ENCODE measurements at regions not wholly inside any gene's neighbourhood (a gene's known extent, or its start where the extent isn't known, plus 50 kb on each side); places are given as distances from the start of the nearest gene placed in this dataset.
A peak's percentile ranks its signal among the peaks of the same experiment; 100 is the strongest.

DNA sequence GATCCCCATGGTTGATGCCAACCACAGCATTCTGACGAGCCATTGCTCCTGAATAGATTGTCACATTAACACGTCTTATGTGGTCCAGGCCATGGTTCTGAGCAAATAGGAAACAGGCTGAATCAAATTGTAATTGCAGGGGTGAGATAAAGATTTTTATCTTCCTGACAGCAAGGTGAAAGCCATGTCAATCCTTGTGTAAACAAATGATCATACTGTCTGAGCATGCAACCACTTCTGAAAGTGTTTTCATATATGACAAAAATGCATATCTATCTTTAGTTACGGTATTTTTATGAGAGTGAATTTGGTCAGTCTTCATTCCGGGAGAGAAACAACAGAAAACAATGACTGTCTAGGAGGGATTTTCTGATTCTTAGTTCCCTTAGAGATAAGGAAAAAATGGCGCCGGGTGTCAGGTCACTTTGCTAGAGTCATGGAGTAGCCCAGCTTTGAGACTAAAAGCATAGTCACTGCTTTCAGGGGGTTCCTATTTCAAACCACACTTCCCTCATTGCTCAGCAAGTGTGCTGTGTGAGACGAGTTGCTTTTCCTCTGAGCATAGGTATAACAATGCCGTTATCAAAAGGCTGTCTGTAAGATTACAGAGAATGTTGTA is 958.9 kb downstream of the DCDC2C start:
- ATAC-seq (no peak), DNase-seq (ENCODE audit: low spot score) (no peak)
- Mint-ChIP-seq H3K27me3 (no peaks in the 10 kb centered on the region), H3K4me1 (ENCODE audit: low read depth in 2 of 2) (no peaks in the 10 kb centered on the region), H3K4me3 (no peak overlapping the region), H3K9me3 (peaks cover 6% of the 10 kb centered on the region), H3K36me3 (no peaks in the 10 kb centered on the region), H3K27ac (no peak overlapping the region)

DNA sequence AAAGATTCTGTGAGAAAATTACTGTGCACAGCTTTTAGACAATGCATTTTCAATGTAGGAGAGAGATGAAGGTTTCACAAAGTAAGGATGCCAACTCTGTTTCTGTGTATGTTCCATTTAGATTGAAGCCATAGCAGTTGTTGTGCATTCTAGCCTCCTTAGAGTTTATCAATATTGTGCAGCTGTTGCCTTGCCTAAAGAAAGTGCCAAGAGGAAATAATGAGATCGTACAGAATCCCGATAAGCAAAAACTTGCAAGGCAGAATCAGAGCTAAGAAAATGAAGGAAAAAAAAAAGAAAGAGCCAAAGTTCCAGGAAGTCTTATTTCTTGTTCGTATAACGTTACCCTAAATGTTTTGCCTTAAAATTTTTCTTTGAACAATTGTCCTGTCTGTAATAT is 965.0 kb downstream of the DCDC2C start:
- peaks cover 16% of the 10 kb centered on the region for H3K9me3 Mint-ChIP-seq
- H3K27ac Mint-ChIP-seq: no peak overlapping the region
- H3K4me3 Mint-ChIP-seq: no peak overlapping the region
- H3K27me3 Mint-ChIP-seq: no peaks in the 10 kb centered on the region
- H3K4me1 Mint-ChIP-seq (ENCODE audit: low read depth in 2 of 2): no peaks in the 10 kb centered on the region
- H3K36me3 Mint-ChIP-seq: peaks cover 5% of the 10 kb centered on the region
- ATAC-seq (no peak), DNase-seq (ENCODE audit: low spot score) (no peak)

DNA sequence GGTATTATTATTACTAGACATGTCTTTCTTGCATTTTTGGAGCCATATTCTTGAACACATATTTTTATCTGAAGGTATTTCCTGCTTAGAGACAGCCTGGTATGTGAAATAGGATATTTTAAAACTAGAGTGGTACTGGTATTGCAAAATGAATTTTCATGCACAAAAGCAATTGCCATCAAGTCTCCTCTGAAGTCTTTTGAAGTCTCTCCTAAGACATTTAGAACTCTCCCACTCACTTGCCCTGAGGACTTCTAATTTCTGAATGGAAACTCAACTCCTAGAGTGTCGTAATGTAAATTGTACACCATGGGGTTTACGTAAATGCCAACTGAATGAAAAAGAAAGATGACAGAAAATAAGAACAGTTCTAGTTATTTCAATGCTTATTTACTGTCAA is 967.0 kb downstream of the DCDC2C start:
- no peaks in the 10 kb centered on the region for H3K27me3 Mint-ChIP-seq
- no peak overlapping the region for H3K27ac Mint-ChIP-seq
- no peak for ATAC-seq
- DNase-seq (ENCODE audit: low spot score): no peak
- no peak overlapping the region for H3K4me3 Mint-ChIP-seq
- H3K4me1 Mint-ChIP-seq (ENCODE audit: low read depth in 2 of 2): no peaks in the 10 kb centered on the region
- H3K9me3 Mint-ChIP-seq: peaks cover 16% of the 10 kb centered on the region
- H3K36me3 Mint-ChIP-seq: peaks cover 5% of the 10 kb centered on the region

DNA sequence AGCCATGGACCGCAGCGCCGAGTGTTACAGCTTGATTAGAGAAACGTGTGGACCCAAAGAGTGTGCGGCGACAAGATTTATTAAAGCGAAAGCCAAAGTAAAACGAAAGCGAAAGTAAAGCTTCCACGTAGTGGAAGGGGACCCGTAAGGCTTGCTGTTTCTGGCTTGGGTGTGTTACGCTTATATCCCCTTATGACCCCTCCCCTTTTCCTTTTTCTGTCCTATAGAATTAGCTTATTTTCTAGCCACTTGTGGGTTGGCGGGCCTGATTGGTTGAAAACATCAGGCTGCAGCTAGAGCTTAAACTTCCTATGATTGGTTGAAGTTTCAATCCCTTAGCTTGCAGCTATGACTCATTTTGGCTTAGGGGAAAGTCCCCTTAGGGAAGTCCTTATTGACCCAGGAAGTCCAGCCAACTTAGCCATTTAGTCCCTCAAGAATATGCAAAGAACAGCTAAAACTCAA is 969.7 kb downstream of the DCDC2C start:
- no peak overlapping the region for H3K4me3 Mint-ChIP-seq

DNA sequence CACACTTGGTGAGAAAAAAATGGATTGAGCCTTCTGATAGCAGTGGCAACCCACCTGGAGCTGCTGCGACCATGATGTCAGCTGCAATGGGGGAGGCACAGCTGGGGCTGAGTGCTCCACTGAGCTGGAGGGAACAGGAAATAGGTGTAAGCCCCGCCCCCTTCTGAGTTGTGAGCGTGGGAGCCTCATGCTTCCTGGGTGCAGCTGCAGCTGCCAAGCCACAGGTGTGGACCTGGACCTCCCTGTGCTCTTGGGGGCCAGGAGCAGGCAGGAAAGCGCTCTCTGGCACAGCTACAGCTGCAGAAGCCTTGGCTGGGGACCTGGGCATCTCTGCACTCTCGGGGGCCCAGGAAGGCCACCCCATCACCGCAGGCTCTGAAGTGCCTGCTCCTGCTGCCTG is 970.6 kb downstream of the DCDC2C start:
- Mint-ChIP-seq H3K27ac (no peak overlapping the region), H3K36me3 (peaks cover 5% of the 10 kb centered on the region), H3K27me3 (no peaks in the 10 kb centered on the region), H3K9me3 (peaks cover 21% of the 10 kb centered on the region), H3K4me1 (ENCODE audit: low read depth in 2 of 2) (no peaks in the 10 kb centered on the region), H3K4me3 (no peak overlapping the region)
- ATAC-seq: peak in 1 of 2 donors; percentile 24
- DNase-seq (ENCODE audit: low spot score): no peak

More for the DNA sequence above, 969.7 kb downstream of the DCDC2C start:
- no peaks in the 10 kb centered on the region for H3K27me3 Mint-ChIP-seq
- H3K4me1 Mint-ChIP-seq (ENCODE audit: low read depth in 2 of 2): no peaks in the 10 kb centered on the region
- no peak overlapping the region for H3K27ac Mint-ChIP-seq
- peaks cover 5% of the 10 kb centered on the region for H3K36me3 Mint-ChIP-seq
- H3K9me3 Mint-ChIP-seq: peaks cover 16% of the 10 kb centered on the region
- DNase-seq (ENCODE audit: low spot score): no peak
- ATAC-seq: no peak

DNA sequence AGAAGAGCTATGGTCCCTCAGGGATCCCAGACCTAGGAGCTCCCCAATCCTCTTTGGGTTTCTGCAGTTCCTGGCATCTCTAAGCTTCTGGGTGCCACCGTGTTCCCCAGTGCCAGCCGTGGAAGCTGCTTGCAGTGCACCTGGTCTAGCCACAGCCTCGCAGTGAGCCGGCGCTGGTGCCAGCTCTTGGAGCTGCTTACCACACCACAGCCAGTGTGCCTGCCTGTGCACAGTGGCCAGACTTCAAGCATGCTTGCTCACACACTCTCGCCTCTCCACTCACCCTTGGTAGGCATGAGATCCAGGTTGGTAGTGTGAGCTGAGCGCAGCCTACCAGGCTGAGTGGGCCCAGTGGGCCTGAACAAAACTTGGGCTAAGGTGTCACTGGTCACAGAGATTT is 971.9 kb downstream of the DCDC2C start:
- Mint-ChIP-seq H3K27me3 (no peaks in the 10 kb centered on the region), H3K9me3 (peaks cover 28% of the 10 kb centered on the region), H3K4me3 (no peak overlapping the region), H3K4me1 (ENCODE audit: low read depth in 2 of 2) (no peaks in the 10 kb centered on the region), H3K36me3 (peaks cover 5% of the 10 kb centered on the region), H3K27ac (no peak overlapping the region)
- DNase-seq (ENCODE audit: low spot score) (no peak), ATAC-seq (peak in 1 of 2 donors; percentile 50)

DNA sequence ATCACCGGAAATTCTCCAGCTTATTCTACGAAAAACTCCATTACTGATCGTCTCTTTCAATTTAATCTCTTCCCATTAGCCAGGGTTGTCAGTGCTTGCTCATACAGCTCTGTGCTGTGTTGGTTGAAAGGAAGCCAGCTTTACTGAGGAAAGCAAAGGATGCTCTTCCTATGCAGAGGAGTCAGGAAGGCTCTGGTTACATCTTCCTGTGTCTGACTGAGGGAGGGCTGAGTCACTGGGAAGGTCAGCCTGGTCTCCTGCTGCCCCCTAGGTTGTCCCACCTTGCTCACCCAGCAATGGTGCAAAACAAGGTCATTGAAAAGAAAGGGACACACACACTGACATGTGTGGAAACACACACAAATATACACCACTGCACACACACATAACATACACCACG is 975.6 kb downstream of the DCDC2C start:
- H3K36me3 Mint-ChIP-seq: no peaks in the 10 kb centered on the region
- ATAC-seq (peak in 1 of 2 donors; percentile 6), DNase-seq (ENCODE audit: low spot score) (no peak)
- H3K4me3 Mint-ChIP-seq: no peak overlapping the region
- no peaks in the 10 kb centered on the region for H3K27me3 Mint-ChIP-seq
- H3K4me1 Mint-ChIP-seq (ENCODE audit: low read depth in 2 of 2): no peaks in the 10 kb centered on the region
- no peak overlapping the region for H3K27ac Mint-ChIP-seq
- H3K9me3 Mint-ChIP-seq: peaks cover 15% of the 10 kb centered on the region

DNA sequence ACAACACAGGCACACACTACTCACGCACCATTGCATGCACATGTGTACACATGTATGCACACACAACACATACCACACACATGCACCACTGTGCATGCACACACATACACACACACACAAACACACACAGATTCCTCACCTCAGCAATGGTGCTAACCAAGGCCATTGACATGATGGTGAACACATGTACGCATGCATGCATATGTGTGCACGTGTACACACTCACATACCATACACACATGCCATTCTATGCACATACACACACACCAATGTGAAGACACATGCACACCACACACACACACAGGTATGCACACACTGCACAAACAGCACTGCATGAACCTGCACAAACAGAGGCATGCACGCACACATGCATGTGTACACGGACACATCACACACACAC is 976.0 kb downstream of the DCDC2C start:
- no peak overlapping the region for H3K4me3 Mint-ChIP-seq
- H3K36me3 Mint-ChIP-seq: no peaks in the 10 kb centered on the region
- no peaks in the 10 kb centered on the region for H3K4me1 Mint-ChIP-seq (ENCODE audit: low read depth in 2 of 2)
- DNase-seq (ENCODE audit: low spot score) (no peak), ATAC-seq (no peak)
- peaks cover 15% of the 10 kb centered on the region for H3K9me3 Mint-ChIP-seq
- H3K27me3 Mint-ChIP-seq: no peaks in the 10 kb centered on the region
- H3K27ac Mint-ChIP-seq: no peak overlapping the region

DNA sequence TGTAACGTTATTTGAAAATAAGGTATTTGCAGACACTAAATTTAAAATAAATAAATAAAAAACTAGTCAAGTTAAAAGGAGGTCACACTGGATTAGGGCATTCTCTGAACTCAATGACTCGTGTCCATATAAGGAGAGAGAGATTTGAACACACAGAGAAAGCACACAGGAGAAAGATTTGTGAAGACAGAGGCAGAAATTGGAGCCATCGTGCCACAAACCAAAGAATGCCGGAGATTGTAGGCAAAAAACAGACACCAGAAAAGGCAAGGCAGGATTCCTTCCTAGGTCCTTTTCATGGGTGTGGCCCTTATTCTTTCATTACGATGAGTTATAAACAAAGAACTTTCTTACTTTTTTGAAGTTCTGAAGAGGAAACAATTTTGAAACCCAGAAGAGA is 981.5 kb downstream of the DCDC2C start:
- no peak overlapping the region for H3K27ac Mint-ChIP-seq
- no peak overlapping the region for H3K4me3 Mint-ChIP-seq
- H3K4me1 Mint-ChIP-seq (ENCODE audit: low read depth in 2 of 2): no peaks in the 10 kb centered on the region

DNA sequence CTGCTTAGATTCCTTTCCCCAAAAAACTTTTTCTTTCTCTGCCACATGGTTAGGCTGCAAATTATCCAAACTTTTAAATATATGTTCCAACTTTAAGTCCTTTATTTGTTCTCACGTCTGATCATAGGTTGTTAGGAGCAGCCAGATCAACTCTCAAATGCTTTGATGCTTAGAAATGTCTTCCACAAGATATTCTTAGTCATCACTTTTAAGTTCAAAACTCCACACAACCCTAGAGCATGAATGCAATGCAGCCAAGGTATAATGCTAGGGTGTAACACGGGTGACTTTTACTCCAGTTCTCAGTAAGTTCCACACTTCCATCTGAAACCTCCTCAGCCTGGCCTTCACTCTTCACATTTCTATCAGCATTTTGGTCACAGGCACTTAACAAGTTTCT is 987.5 kb downstream of the DCDC2C start:
- ATAC-seq: no peak
- Mint-ChIP-seq H3K4me3 (no peak overlapping the region), H3K4me1 (ENCODE audit: low read depth in 2 of 2) (no peaks in the 10 kb centered on the region), H3K27ac (no peak overlapping the region), H3K9me3 (peaks cover 24% of the 10 kb centered on the region), H3K27me3 (no peaks in the 10 kb centered on the region), H3K36me3 (no peaks in the 10 kb centered on the region)
- DNase-seq (ENCODE audit: low spot score): no peak

More for the DNA sequence above, 981.5 kb downstream of the DCDC2C start:
- DNase-seq (ENCODE audit: low spot score): no peak
- no peak for ATAC-seq
- no peaks in the 10 kb centered on the region for H3K27me3 Mint-ChIP-seq
- H3K9me3 Mint-ChIP-seq: peaks cover 3% of the 10 kb centered on the region
- H3K36me3 Mint-ChIP-seq: no peaks in the 10 kb centered on the region

DNA sequence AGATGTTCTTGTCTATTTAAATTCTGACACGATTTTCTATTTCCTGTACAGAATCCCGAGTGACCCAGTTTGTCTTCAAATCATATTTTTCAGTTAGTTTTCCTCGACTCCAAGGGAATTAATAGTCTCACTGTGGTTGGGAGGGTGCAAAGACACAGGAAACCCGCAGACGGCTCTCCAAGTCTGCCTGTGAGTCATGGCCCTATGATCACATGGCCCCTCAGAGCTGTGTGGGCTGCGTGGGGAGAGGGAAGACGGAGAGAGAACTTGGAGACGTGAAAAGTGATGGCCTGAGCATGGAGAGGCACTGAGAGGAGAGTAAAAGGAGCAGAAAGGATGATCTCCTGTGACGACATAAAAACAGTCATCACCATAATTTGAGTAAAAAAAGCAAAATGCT is 989.9 kb downstream of the DCDC2C start:
- no peaks in the 10 kb centered on the region for H3K27me3 Mint-ChIP-seq
- ATAC-seq: no peak
- no peaks in the 10 kb centered on the region for H3K4me1 Mint-ChIP-seq (ENCODE audit: low read depth in 2 of 2)
- no peak for DNase-seq (ENCODE audit: low spot score)
- H3K9me3 Mint-ChIP-seq: peaks cover 25% of the 10 kb centered on the region
- H3K4me3 Mint-ChIP-seq: no peak overlapping the region
- H3K36me3 Mint-ChIP-seq: peaks cover 5% of the 10 kb centered on the region
- no peak overlapping the region for H3K27ac Mint-ChIP-seq

DNA sequence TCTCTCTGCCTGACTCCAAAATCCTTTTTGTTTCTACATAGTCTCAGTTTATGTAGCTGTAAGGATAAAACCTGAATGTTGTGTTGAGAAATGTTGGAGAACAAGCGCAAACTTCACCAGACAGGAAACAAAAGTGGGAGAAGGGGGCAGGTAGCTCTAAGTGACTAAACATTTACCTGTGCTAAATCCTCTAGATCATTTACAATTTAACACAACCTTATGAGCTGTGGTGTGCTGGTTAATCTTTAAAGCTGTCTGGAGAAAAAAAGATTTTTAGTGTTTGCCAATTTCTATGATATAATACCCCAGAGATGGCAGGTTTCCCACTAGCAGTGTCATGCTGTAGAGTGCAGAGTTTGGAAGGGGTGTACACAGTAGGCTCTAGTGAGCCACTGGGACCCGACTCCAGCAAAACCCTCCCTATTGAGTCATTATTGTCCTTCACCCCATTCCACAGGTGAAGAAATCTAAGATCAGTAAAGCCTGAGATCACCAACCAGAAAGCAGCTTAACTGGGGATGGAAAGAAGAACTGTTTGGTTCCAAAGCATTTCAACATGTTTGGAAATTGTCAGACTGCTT is 992.0 kb downstream of the DCDC2C start:
- no peak for ATAC-seq
- Mint-ChIP-seq H3K4me1 (ENCODE audit: low read depth in 2 of 2) (no peaks in the 10 kb centered on the region), H3K36me3 (peaks cover 5% of the 10 kb centered on the region), H3K9me3 (peaks cover 29% of the 10 kb centered on the region), H3K27ac (no peak overlapping the region), H3K27me3 (no peaks in the 10 kb centered on the region), H3K4me3 (no peak overlapping the region)
- no peak for DNase-seq (ENCODE audit: low spot score)

DNA sequence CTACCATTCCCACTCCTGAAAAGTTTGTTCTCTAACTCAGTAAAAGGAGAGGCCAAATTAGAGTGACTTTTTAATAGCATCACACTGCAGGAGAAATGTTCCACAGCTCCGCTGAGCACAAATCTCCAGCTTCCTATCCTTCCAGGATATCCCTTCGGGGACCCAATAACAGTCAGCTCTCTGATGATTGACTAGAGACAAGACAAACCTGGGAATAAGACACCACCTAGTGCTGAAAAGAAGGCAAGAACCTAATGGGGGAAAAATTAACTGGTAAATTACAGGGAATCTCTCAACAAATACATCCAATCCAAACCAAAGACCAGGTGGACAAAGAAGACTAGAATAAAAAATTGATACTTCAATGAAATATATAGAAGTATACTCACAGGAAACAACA is 977.1 kb upstream of the SOX11 start:
- Mint-ChIP-seq H3K27ac (no peak overlapping the region), H3K4me3 (no peak overlapping the region), H3K9me3 (peaks cover 20% of the 10 kb centered on the region), H3K4me1 (ENCODE audit: low read depth in 2 of 2) (no peaks in the 10 kb centered on the region), H3K36me3 (peaks cover 12% of the 10 kb centered on the region), H3K27me3 (no peaks in the 10 kb centered on the region)
- DNase-seq (ENCODE audit: low spot score) (no peak), ATAC-seq (no peak)

DNA sequence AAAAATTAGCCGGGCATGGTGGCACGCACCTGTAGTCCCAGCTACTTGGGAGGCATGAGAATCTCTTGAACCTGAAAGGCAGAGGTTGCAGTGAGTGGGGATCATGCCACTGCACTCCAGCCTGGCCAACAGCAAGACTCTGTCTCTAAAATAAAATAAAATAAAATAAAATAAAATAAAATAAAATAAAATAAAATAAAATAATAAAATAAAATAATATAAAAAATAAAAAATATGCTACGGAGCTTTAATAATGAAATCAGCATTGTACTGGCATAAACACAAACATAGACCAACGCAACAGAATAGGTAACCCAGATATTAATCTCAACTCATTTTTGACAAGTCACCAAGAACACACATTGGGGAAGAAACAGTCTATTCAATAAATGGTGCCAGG is 973.4 kb upstream of the SOX11 start:
- ATAC-seq: no peak
- H3K27me3 Mint-ChIP-seq: no peaks in the 10 kb centered on the region
- H3K9me3 Mint-ChIP-seq: peaks cover 21% of the 10 kb centered on the region
- DNase-seq (ENCODE audit: low spot score): no peak
- H3K27ac Mint-ChIP-seq: no peak overlapping the region
- H3K4me1 Mint-ChIP-seq (ENCODE audit: low read depth in 2 of 2): no peaks in the 10 kb centered on the region
- no peak overlapping the region for H3K4me3 Mint-ChIP-seq
- peaks cover 12% of the 10 kb centered on the region for H3K36me3 Mint-ChIP-seq

DNA sequence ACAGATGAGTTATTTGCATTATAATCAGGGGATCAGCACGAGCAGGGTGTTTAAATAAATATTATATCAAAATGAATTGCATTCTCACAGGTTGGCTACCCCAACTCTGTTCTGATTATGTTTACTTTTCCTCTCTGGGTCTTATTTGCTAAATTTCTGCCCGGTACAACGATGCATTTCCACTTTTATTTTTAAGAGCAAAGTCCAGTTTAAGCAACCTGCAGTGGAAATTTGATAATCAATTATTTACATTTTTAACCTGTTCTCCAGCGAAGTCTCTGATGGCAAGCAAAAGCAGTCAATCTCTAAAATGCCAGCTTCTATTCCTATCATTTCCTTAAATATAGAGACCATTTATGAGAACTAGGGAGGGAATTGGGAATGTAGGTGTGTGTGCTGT is 966.6 kb upstream of the SOX11 start:
- no peaks in the 10 kb centered on the region for H3K36me3 Mint-ChIP-seq
- ATAC-seq (no peak), DNase-seq (ENCODE audit: low spot score) (no peak)
- no peak overlapping the region for H3K4me3 Mint-ChIP-seq
- no peak overlapping the region for H3K27ac Mint-ChIP-seq
- H3K4me1 Mint-ChIP-seq (ENCODE audit: low read depth in 2 of 2): no peaks in the 10 kb centered on the region
- no peaks in the 10 kb centered on the region for H3K27me3 Mint-ChIP-seq
- peaks cover 10% of the 10 kb centered on the region for H3K9me3 Mint-ChIP-seq
